GM18508 (cell line): ENCODE measurements at regions not wholly inside any gene's neighbourhood (a gene's known extent, or its start where the extent isn't known, plus 50 kb on each side); places are given as distances from the start of the nearest gene placed in this dataset.
"Not testable (repeated sequence)": the region's sequence is repeated elsewhere in the genome, so short reads cannot be mapped to it uniquely, and the experiment has no call there.

Experiments
- ATAC-seq: cut with Tn5 transposase; IDR thresholded peaks from one replicate; pipeline ENCODE4 v1.9.1; 2021; ENCODE audit warnings: moderate number of reproducible peaks; ENCODE audit not compliant: insufficient read depth, unreplicated experiment

DNA sequence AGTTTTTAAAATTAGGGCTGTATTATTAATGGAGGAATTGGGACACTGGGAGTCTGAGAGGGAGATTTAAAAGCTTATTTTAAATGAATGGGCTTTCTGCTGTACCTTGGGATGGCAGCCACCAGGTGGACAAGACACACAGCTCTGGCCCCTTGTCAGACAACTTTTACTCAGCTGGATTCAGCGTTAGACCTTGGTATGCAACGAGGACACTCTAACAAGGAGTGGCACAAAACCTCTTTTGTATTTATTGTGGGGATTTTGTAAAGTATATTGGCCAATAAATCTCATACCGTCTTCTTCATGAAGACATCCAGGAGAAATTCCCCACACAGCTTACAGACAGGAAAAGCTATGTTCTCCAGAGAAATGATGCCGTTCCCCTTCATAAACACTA is 105.7 kb downstream of the LCA5 start:
- ATAC-seq = no peak

DNA sequence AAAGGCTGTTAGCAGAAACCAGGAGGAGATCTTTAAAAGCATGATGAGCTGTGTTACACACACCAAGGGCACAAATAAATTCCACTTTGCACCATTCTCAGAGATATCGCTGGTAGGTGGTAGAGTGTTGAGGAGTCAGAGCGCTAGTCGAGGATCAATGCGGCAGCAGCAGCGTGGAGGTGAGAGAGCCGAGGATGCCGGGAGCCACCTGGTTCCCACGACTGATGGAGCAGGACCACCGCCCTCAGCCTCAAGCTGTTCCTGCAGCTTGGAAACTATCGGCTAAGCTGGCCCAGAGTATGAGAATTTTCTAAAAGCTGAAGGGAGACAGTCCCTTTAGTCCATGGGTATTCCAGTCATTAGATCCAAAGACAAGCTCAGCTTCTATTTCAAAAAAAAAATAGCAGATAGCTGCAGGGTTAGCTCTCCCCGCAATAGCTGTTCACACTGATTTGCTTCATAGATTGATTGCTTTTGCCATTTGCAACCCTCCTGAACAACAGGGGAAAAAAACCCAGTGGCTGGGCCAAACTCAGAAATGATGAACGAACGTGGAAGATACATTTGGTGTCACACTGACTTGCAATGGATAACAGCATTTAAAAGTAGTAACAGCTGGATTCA is 106.2 kb downstream of the LCA5 start:
- no peak for ATAC-seq

DNA sequence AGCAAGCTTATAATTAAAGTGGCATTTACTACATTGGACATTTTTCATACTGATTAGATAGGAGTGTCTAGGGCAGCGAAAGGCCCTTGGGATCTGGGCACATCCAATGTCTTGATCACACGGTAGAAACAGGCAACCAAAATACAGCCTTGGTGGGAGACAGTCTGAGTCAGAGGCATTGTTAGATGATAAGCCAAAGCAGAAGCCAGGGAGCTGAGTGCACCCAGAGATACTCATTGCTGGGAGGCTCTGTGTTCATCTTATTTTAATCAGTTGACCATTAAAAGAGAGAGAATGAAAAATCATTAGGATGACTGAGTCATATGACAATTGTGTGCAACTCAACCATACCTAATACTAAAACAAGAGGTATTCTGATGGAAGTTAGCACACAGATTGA is 109.5 kb downstream of the LCA5 start:
- ATAC-seq = no peak

DNA sequence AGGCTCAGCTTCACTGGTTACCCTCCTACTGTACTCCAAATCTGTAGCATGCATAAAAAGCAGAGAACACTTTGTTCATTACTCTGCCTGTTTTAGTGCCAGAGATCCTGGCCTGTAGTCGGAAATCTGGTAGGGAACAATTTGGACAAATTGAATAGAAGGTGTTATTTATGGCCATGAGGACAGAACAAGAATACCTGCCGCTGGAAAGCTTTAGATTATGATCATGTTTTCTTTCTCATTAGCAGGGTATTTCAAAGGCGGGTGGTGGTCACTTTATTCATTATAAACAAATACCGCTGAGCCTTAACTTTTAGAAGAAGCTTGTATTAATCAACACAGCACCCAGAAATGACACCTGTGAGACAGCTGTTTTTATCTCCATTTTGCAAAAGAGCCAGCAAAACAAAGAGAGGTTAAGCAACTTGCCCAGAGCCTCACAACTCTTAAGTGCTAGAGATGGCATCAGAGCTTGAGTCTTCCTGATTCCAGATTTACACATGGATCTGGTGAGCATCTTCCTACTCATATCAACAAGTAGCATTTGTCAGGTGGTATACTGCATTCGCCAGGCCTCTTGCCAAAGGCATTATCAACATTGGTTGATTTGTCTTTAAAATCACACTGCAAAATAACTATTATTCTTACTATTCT is 110.5 kb downstream of the LCA5 start:
- no peak for ATAC-seq

DNA sequence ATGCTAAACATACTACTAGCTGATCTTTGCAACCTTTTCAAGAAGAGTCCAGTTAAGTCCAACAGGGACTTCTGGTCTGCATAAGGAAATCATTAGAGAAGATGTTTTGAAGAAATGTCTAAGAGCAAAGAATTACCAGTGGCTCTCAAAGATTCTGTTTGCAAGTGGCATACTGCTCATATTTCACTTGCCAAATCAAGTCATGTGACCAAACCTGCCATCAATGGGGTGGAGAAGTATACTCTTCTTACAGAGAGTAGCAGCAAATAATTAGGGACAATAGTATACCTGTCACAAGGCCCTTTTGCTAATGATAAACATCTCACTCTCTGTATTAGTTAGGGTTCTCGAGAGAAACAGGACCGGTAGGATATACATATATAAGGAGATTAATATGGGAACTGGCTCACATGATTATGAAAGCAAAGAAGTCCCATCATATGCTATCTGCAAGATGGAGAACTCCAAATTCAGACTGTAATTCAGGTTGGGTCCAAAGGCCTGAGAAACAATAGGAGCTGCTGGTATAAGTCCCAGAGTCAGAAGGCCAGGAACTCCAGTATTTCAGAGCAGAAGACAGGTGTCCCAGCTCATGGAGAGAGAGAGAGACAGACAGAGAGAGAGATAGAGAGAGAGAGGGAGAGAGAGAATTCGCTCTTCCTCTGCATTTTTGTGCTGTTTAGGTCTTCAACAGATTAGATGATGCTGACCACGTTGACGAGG is 111.5 kb downstream of the LCA5 start:
- ATAC-seq = no peak

DNA sequence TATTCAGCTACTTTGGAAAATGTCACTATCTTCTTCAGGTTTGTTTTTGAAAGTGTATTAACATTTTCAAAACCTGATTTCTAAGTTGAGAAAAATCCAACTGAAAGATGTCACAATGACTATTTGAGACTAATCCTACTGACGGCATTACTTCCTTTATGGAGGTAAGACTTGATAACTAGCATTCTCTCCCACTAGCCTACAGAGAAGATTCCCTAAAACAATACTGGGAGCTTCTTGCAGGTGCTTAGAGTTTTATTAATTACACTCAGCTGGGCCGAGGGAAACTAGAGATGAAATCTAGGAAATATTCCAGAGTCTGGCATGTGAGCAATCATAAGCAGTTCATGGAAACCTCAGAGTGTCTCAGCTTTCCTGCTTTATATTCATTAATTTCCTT is 114.0 kb downstream of the LCA5 start:
- no peak for ATAC-seq

DNA sequence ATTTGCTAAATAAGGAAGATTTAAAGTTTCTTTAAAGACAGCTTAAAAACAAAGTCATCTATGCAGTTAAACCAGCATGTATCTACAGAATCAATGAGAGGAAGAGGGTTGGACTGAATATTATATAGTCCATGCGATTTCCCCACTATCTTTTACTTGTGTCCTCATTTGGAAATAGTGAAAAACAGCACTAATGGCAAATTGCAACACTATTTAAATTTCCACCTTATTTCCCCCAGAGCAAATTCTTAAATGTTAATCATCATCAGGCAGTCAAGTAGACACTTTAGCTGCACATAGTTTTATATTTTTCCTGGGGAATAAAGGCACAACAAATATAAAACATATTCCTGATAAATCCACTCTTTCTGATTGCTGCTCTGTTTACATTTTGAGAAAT is 114.6 kb downstream of the LCA5 start:
- ATAC-seq = no peak

DNA sequence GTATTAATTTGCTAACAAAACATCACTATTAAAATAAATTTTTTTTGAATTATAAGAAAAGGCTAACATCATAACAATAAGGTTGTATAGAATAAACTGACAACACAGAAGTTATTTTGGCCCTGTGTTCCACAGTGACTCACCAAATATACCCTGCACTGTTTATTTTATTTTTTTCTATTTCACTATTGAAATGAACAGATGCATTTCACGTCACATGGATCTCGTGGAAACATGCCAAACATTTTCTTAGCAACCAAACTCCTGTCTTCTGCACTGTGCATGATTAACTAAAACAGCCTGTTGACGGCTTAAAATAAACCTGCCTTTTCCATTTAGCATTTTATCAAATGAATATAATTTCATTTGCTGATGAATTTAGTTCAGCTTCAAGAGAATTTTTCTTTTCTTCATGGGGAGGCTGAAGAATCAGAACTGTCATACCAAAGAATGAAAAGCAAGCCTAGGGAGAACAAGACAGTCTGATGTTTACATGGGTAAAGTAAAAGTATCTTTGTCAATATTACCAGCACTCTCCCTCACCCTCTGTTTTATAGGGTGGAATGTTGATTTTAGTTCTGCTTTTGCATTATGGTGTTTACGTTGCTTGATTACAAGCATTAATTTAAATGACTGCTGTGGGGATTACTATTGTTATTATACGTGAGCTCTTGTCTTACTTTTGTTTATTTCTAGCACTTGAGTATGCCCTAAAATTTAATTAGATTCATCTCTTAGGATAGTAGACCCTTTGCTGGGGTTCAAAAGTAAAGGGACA is 115.3 kb downstream of the LCA5 start:
- no peak for ATAC-seq

DNA sequence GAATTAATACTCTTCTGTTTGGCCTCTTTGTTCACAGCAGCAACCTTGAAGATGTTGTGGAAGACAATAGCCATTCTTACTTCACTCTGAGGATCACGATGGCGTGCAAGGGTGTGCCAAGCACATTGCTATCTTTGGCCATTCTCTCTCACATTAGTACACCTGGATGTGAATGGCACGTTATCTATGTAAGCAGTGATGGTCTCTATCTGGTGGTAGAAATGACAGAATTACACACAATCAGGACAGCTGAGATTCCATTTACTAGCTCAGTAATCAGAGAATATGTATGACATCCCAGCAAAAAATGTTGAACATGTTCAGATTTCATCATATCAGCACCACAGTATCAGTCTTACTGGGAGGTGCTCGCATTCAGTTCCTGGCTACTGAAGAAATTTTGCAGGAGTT is 116.2 kb downstream of the LCA5 start:
- no peak for ATAC-seq

DNA sequence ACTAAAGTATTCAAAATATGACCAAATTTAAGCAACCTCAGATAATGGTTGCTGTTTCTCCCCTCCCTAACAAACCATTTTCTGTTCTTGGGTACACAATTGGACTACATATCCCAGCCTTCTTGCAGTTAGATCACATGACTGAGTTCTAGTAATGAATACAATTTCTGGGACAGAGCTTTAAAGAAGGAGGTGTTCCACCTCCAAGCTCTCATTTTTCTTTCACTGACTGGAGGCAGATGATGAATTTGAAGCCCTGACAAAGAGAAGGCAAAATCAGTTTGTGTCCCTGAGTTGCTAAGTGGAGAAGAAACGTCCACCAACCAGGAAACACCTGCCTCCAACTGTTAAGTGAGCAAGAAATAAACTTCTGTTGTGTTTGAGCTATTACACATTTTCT is 117.2 kb downstream of the LCA5 start:
- no peak for ATAC-seq

DNA sequence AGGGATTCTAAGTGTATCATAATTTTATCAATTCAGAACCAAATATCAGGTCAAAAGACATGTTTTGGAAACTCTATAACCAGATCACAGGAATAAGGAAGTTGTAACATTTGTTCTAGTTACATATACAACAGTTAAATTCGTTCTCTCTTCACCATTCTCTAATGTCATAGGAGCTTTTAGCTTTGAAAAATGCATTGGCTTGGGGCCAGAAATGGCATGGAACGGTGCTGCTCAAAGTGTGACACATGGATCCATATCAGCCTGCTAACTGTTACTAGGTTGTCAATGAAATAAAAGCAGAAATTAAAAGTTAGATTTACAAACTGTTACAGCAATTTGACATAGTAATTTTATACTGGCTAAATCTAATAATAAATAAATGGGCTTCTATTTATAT is 120.3 kb downstream of the LCA5 start:
- no peak for ATAC-seq

DNA sequence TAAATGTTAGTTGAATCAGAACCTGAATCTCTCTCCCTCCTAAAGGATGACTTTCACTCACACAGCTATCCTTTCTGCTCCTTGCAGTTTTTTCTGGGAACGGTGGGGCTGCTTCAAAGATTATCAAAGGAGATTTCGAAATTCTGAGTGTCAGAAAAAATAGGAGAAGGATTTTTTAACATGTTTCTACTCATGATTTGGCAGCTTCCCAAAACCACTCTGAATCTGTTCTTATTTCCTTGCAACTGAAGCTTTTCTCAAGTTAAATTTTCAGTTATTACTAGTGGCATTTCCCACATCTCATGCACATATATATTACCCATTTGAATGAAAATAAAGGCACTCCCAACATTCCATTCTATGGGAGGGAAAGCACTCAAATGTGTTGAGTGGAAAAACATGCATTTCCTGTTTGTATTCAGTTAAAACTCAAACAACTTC is 123.6 kb downstream of the LCA5 start:
- ATAC-seq = no peak

DNA sequence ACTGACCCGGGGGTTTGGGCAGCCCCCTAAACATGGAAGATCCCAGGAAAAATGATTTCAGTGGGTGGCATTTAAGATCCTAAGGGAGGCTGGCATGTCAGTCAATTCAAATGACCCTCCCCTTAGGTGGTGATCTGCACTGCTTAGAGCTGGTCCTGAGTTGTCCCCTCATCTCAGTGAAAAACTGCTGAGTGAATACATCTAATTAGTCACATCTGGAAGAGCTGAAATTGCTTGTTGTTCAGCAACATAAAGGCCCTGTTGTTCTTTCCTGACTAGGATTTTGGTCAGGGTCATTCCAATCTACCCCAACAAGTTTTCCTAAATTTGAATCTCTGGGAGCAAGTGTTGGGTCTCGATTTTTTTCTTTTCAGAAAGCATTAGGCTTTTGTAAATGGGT is 126.4 kb downstream of the LCA5 start:
- ATAC-seq = no peak

DNA sequence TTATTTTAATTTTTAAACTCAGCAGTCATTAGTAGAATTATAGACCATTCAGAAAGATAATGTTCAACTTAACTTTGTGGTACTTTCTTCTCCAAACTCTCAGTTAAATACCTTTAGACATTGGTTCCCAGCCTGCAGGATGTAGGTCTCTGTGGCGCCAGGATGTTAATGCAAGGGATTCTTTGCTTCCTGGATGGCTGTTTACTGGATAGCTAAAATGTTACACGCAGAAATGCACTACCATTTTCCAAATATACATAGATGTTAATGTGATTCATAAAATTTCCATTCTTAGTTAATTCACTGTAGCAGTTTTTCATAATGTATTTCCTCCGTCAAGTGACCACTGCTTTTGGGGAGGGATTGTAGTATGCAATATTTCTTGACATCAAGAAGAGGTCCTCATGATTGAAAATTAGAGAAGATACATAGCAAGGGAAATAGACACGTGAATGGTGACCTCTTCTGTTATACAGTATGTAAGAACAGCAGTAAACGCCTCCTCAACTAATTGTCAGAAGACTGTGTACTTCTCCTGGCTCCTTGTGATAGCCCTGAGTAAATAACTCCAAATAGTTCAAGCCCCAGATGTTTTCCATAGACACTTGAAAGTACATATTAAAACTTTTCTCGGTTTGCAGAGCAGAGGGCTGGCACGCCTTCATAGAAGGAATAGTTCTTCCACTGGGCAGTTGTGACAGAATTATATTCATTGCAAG is 128.8 kb downstream of the LCA5 start:
- ATAC-seq = no peak

DNA sequence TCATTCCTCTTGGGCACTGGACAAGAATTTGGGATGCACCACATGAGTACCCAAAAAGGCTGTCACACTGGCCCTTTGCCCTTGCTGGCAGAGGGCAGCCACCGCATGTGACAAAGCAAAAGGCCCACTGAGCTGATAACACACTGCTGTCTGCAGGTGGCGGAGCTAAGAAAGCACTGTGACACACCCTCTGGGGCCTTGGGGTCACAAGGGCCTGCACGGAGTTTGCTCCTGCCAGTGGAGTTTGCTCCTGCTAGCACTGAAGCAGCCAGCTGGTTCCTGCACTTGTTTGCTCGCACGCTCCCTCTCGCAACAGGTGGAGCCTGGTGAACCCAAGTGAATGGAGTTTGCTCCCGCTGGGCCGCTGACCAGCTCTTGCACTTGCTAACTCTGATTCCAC is 132.6 kb downstream of the LCA5 start:
- ATAC-seq = no peak

DNA sequence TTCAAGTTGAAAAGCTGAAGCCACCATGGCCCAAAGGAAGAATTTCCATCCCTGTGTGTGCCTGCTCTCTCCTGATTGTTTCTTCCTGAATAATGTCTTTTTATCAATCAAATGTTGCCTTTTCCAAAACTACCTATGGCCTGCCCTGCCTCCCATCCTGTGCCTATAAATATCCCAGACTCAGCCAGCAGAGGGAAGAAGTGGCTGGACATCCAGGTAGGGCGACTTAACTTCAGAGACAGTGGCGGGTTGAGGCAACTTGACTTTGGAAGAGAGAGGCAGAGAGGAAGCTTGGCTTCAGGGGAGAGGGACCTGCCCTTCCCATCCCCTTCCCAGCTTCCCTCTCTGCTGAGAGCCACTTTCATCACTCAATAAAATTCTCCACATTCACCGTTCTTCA is 133.0 kb downstream of the LCA5 start:
- no peak for ATAC-seq

DNA sequence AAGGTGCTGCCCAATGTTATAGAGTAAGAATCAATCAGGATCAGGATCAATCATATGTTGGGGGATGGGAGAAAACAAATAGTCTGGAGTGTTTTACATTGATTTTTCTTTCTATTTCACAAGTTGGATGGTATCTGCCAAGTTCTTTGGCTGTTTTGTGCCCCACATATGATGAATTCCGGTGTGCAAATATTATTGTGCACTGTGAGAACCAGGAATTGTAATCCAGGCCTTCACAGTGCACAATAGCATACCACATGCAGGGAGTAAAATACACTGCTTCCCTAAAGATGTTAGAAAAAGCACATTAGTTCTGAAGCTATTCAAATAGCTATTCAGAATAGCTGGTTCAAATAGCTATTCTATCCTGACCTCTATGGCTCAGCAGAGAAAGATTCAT is 133.7 kb downstream of the LCA5 start:
- no peak for ATAC-seq

DNA sequence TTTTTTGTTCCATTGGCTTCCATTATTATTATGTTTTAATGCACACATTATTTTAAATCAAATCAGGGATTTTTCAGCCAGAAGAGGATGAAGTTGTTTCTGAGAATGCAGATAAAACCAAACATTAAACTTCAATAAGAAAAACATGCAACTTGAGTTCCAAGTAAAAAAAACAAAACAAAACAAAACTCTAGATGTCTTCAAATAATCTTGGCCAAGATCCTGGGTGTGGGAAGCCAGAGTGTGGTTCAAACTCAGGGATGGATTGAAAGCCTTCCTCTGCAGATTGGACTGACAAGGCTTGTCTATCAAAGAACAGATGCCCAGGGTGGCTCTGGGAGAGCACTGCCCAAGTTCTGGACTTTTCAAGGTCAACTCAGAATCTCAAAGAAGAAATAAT is 134.1 kb downstream of the LCA5 start:
- ATAC-seq = no peak

DNA sequence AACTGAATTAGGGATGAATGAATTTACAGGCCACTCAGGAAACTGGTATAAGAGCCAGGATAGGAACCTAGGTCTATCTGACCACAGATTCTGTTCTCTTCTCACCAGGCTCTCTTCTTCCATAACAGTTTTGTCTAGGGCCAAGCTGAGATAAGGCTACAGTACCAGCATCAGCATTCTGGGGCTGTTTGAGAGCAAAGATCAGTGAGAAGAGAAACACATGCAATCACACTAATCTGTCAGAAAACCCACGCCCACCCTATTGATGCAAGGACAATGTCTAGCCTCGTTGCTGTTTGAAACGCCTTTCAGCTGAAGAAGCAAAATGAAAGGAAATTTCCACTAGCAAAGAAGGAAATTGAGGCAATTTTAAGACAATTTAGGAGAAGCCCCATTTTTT is 137.7 kb downstream of the LCA5 start:
- no peak for ATAC-seq

DNA sequence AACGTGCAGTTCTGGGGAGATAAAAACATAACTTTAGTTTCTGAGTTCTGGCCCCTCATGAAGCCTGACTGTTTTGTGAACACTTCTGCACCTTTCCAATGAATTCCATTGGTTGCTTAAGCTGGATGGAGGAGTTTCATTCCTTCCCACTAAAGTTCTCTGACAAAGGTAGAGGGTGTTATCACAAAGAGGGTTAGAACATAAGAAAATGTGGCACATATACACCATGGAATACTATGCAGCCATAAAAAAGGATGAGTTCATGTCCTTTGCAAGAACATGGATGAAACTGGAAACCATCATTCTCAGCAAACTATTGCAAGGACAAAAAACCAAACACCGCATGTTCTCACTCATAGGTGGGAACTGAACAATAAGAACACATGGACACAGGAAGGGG is 138.6 kb downstream of the LCA5 start:
- ATAC-seq = not testable (repeated sequence)
